OCI-LY1 (cell line): ENCODE measurements at regions not wholly inside any gene's neighbourhood (a gene's known extent, or its start where the extent isn't known, plus 50 kb on each side); places are given as distances from the start of the nearest gene placed in this dataset.

ENCODE experiments used
- H2AFZ ChIP-seq: fragments of 200-600 bp; sonication (generic), shearing (Covaris generic); 2 replicates; pipeline ENCODE4 v1.6.0; 2014; ENCODE audit warnings: antibody characterized with exemption, mild to moderate bottlenecking, low read length
- H3F3A ChIP-seq: fragments of 200-600 bp; sonication (generic), shearing (Covaris generic); 2 replicates; pipeline ENCODE4 v1.6.0; 2014; ENCODE audit warnings: mild to moderate bottlenecking, antibody characterized with exemption, low read length, moderate library complexity; ENCODE audit not compliant: insufficient read depth
- H3K27ac ChIP-seq: fragments of 200-600 bp; sonication (generic); 2 replicates; pipeline ENCODE4 v1.5.1; 2014; ENCODE audit warnings: low read length, mixed run types, mild to moderate bottlenecking, low read depth; ENCODE audit not compliant: poor library complexity, severe bottlenecking
- H3K27me3 ChIP-seq: fragments of 200-600 bp; sonication (generic); 2 replicates; pipeline ENCODE4 v1.6.0; 2014; ENCODE audit warnings: antibody characterized with exemption, mild to moderate bottlenecking, low read length, moderate library complexity; ENCODE audit not compliant: insufficient read depth
- H3K36me3 ChIP-seq: fragments of 200-600 bp; sonication (generic); 2 replicates; pipeline ENCODE4 v1.6.1; 2014; ENCODE audit warnings: mild to moderate bottlenecking, antibody characterized with exemption, low read length, moderate library complexity, mixed read lengths; ENCODE audit not compliant: insufficient read depth
- H3K4me1 ChIP-seq: fragments of 200-600 bp; sonication (generic); 2 replicates; pipeline ENCODE4 v1.5.1; 2014; ENCODE audit warnings: mild to moderate bottlenecking, low read length, moderate library complexity; ENCODE audit not compliant: insufficient read depth, severe bottlenecking
- H3K4me2 ChIP-seq: fragments of 200-600 bp; sonication (generic), shearing (Covaris generic); 2 replicates; pipeline ENCODE4 v1.6.1; 2014; ENCODE audit warnings: low read length
- H3K4me3 ChIP-seq: fragments of 200-600 bp; sonication (generic); 2 replicates; pipeline ENCODE4 v1.5.1; 2014; ENCODE audit warnings: low read length, low read depth, mild to moderate bottlenecking, mixed read lengths; ENCODE audit not compliant: poor library complexity, severe bottlenecking
- H3K79me2 ChIP-seq: fragments of 200-600 bp; shearing (Covaris generic); 2 replicates; pipeline ENCODE4 v1.6.1; 2016; ENCODE audit warnings: mixed run types, low read length, mixed read lengths; ENCODE audit not compliant: insufficient read depth
- H3K9ac ChIP-seq: fragments of 200-600 bp; sonication (generic), shearing (Covaris generic); 2 replicates; pipeline ENCODE4 v1.6.1; 2014; ENCODE audit warnings: mild to moderate bottlenecking, low read length, mixed read lengths
- H3K9me2 ChIP-seq: fragments of 200-600 bp; sonication (generic), shearing (Covaris generic); 2 replicates; pipeline ENCODE4 v1.6.1; 2014; ENCODE audit warnings: low read depth, mild to moderate bottlenecking, low read length, mixed read lengths
- H3K9me3 ChIP-seq: fragments of 200-600 bp; shearing (Covaris generic); 2 replicates; pipeline ENCODE4 v1.6.1; 2014; ENCODE audit warnings: low read length, mixed read lengths
- H4K20me1 ChIP-seq: fragments of 200-600 bp; sonication (generic), shearing (Covaris generic); 2 replicates; pipeline ENCODE4 v1.6.0; 2016; ENCODE audit warnings: mild to moderate bottlenecking, low read length; ENCODE audit not compliant: insufficient read depth
- CTCF ChIP-seq: fragments of 200-600 bp; sonication (generic), shearing (Covaris generic); IDR thresholded peaks from 2 replicates; pipeline ENCODE4 v1.5.1; 2017; ENCODE audit warnings: mild to moderate bottlenecking, antibody characterized with exemption, low read length, moderate library complexity, mixed read lengths
- EZH2 ChIP-seq: fragments of 200-600 bp; sonication (generic), shearing (Covaris generic); IDR thresholded peaks from 2 replicates; pipeline ENCODE4 v1.8.0; 2017; ENCODE audit warnings: borderline replicate concordance, mixed run types, mild to moderate bottlenecking, antibody characterized with exemption, low read length, moderate library complexity, mixed read lengths

DNA sequence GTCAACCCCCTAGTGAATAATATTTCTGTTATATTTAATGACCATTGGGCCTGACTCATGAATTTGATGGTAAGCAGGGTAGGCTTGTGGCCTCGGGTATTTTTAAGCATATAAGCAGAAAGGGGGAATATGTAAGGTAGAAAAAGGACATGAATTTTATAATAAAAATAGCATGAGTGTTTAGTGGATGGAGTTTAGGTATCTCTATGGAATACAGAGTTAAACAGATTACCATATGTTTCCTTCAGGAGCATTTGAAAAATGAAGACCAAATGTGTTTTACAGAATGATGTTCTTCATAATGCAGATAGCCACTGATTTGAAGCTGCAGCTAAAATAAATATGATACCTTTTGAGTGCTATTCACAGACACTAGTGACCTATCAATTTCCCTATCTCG, 191.7 kb upstream of the TSHZ2 start:
- Histone ChIP-seq H3K9me2 (no peaks in the 10 kb centered on the region), H2AFZ (no peak overlapping the region), H3K4me2 (no peak overlapping the region), H3K9ac (no peak overlapping the region), H3K27ac (no peak overlapping the region), H3K79me2 (no peaks in the 10 kb centered on the region), H3K4me1 (no peaks in the 10 kb centered on the region), H3K9me3 (no peaks in the 10 kb centered on the region), H3K27me3 (no peaks in the 10 kb centered on the region), H3K36me3 (no peaks in the 10 kb centered on the region), H3K4me3 (no peak overlapping the region), H3F3A (no peaks in the 10 kb centered on the region), H4K20me1 (no peaks in the 10 kb centered on the region)
- TF ChIP-seq EZH2 (no peak), CTCF (no peak)

DNA sequence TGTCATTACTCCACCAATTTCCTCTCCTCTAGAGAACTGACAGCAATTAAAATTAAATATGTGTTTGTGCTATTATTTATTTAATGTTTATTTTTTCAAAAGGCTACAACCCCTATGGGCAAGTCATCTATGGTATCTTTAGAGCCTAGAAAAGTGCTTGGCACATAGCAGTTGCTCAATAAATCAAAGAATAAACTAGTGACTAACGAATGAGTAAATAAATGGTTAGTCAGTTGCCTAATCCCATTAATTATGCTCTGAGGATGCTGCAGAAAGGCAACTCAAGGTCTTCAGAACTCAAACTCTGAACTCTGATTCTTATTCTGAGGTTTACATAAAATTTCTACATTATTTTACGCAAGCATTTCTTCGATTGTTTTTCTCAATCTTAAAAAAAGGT, 193.0 kb upstream of the TSHZ2 start:
- H3K9me3 ChIP-seq, result no peaks in the 10 kb centered on the region
- H3K9me2 ChIP-seq, result no peaks in the 10 kb centered on the region
- no peak overlapping the region for H3K9ac ChIP-seq
- H3K36me3 ChIP-seq, result no peaks in the 10 kb centered on the region
- no peaks in the 10 kb centered on the region for H3K27me3 ChIP-seq
- no peak for TF ChIP-seq CTCF
- no peak for TF ChIP-seq EZH2
- H3K4me1 ChIP-seq, result no peaks in the 10 kb centered on the region
- H3K27ac ChIP-seq, result no peak overlapping the region
- no peaks in the 10 kb centered on the region for H4K20me1 ChIP-seq
- no peak overlapping the region for H3K4me3 ChIP-seq
- H3K79me2 ChIP-seq, result no peaks in the 10 kb centered on the region
- H3K4me2 ChIP-seq, result no peak overlapping the region
- no peaks in the 10 kb centered on the region for H3F3A ChIP-seq
- H2AFZ ChIP-seq, result no peak overlapping the region

GRCh38 chr20:52777171-52777570, 195.0 kb upstream of the TSHZ2 start:
- no peak for TF ChIP-seq CTCF
- no peak for TF ChIP-seq EZH2
- Histone ChIP-seq H3K4me2 (no peak overlapping the region), H3K9me3 (no peaks in the 10 kb centered on the region), H3K4me1 (no peaks in the 10 kb centered on the region), H3K27ac (no peak overlapping the region), H2AFZ (no peak overlapping the region), H3K9me2 (no peaks in the 10 kb centered on the region), H3K79me2 (no peaks in the 10 kb centered on the region), H3K4me3 (no peak overlapping the region), H3K27me3 (no peaks in the 10 kb centered on the region), H3K9ac (no peak overlapping the region), H3K36me3 (no peaks in the 10 kb centered on the region), H3F3A (no peaks in the 10 kb centered on the region), H4K20me1 (no peaks in the 10 kb centered on the region)
